ENCODE measurements at regions not wholly inside any gene's neighbourhood (a gene's known extent, or its start where the extent isn't known, plus 50 kb on each side); places are given as distances from the start of the nearest gene placed in this dataset.

- Histone ChIP-seq H3K9me3 (ENCODE audit: low read depth) (no peaks in the 10 kb centered on the region), H3K4me2 (no peak overlapping the region), H3K79me2 (peaks cover 32% of the 10 kb centered on the region), H3K9me2 (replicated peaks; ENCODE audit: insufficient read depth) (no peaks in the 10 kb centered on the region), H3K4me3 (no peak overlapping the region), H3K27ac (no peak overlapping the region), H4K20me1 (ENCODE audit: insufficient read depth, poor library complexity, severe bottlenecking) (no peaks in the 10 kb centered on the region), H3K4me1 (ENCODE audit: insufficient read depth) (peaks cover 6% of the 10 kb centered on the region), H3K27me3 (no peaks in the 10 kb centered on the region), H3K36me3 (replicated peaks; ENCODE audit: insufficient read depth, low read depth) (no peaks in the 10 kb centered on the region), H2AFZ (no peak overlapping the region)
- TF ChIP-seq EZH2phosphoT487 (IDR thresholded peaks at IDR 0.05; ENCODE audit: low read depth, severe bottlenecking, unreplicated experiment) = no peak
- no peak for TF ChIP-seq EZH2 (IDR thresholded peaks at IDR 0.05; ENCODE audit: borderline replicate concordance)
- WGBS (ENCODE audit: low lambda C conversion rate, missing lambda C conversion rate) = 72% methylated on average over 4 of the region's 4 CpGs
- no peak for DNase-seq (ENCODE audit: low spot score)
Measured at GRCh38 chr13:74017301-74018061, 116.7 kb downstream of the KLF12 start.

- no peak overlapping the region for H3K4me2 ChIP-seq
- TF ChIP-seq EZH2phosphoT487 (IDR thresholded peaks at IDR 0.05; ENCODE audit: low read depth, severe bottlenecking, unreplicated experiment) (no peak), CTCF (IDR thresholded peaks at IDR 0.05; ENCODE audit: poor library complexity) (no peak), EZH2 (IDR thresholded peaks at IDR 0.05; ENCODE audit: borderline replicate concordance) (no peak)
- WGBS (ENCODE audit: low lambda C conversion rate, missing lambda C conversion rate) = 94% methylated on average over 4 of the region's 4 CpGs
- peaks cover 39% of the 10 kb centered on the region for H3K79me2 ChIP-seq
- no peaks in the 10 kb centered on the region for H3K9me3 ChIP-seq (ENCODE audit: low read depth)
- no peaks in the 10 kb centered on the region for H4K20me1 ChIP-seq (ENCODE audit: insufficient read depth, poor library complexity, severe bottlenecking)
- no peak overlapping the region for H3K27ac ChIP-seq
- no peak for DNase-seq (ENCODE audit: low spot score)
- H3K36me3 ChIP-seq (replicated peaks; ENCODE audit: insufficient read depth, low read depth) = no peaks in the 10 kb centered on the region
- H3K4me1 ChIP-seq (ENCODE audit: insufficient read depth) = no peaks in the 10 kb centered on the region
- H3K27me3 ChIP-seq = no peaks in the 10 kb centered on the region
- no peaks in the 10 kb centered on the region for H3K9me2 ChIP-seq (replicated peaks; ENCODE audit: insufficient read depth)
- no peak overlapping the region for H2AFZ ChIP-seq
- no peak overlapping the region for H3K4me3 ChIP-seq
Measured at GRCh38 chr13:74015137-74015536, 119.1 kb downstream of the KLF12 start.

- Histone ChIP-seq H3K4me1 (ENCODE audit: insufficient read depth) (peaks cover 7% of the 10 kb centered on the region), H3K4me3 (no peak overlapping the region), H3K27ac (peak overlapping the region; percentile 36), H4K20me1 (ENCODE audit: insufficient read depth, poor library complexity, severe bottlenecking) (no peaks in the 10 kb centered on the region), H3K4me2 (peak overlapping the region; percentile 4), H3K79me2 (peaks cover 16% of the 10 kb centered on the region), H3K9me2 (replicated peaks; ENCODE audit: insufficient read depth) (no peaks in the 10 kb centered on the region), H3K9me3 (ENCODE audit: low read depth) (no peaks in the 10 kb centered on the region), H3K27me3 (no peaks in the 10 kb centered on the region), H3K36me3 (replicated peaks; ENCODE audit: insufficient read depth, low read depth) (no peaks in the 10 kb centered on the region), H2AFZ (no peak overlapping the region)
- TF ChIP-seq EZH2phosphoT487 (IDR thresholded peaks at IDR 0.05; ENCODE audit: low read depth, severe bottlenecking, unreplicated experiment) (no peak), CTCF (IDR thresholded peaks at IDR 0.05; ENCODE audit: poor library complexity) (no peak), EZH2 (IDR thresholded peaks at IDR 0.05; ENCODE audit: borderline replicate concordance) (no peak)
- WGBS (ENCODE audit: low lambda C conversion rate, missing lambda C conversion rate) = 82% methylated on average over 4 of the region's 4 CpGs
- no peak for DNase-seq (ENCODE audit: low spot score)
Measured at GRCh38 chr13:74009100-74009668, 125.0 kb downstream of the KLF12 start.

- Histone ChIP-seq H3K27me3 (no peaks in the 10 kb centered on the region), H3K9me2 (replicated peaks; ENCODE audit: insufficient read depth) (no peaks in the 10 kb centered on the region), H3K79me2 (peaks cover 5% of the 10 kb centered on the region), H3K9me3 (ENCODE audit: low read depth) (no peaks in the 10 kb centered on the region), H3K27ac (no peak overlapping the region), H3K36me3 (replicated peaks; ENCODE audit: insufficient read depth, low read depth) (no peaks in the 10 kb centered on the region), H3K4me3 (no peak overlapping the region), H4K20me1 (ENCODE audit: insufficient read depth, poor library complexity, severe bottlenecking) (no peaks in the 10 kb centered on the region), H3K4me2 (no peak overlapping the region), H3K4me1 (ENCODE audit: insufficient read depth) (peaks cover 7% of the 10 kb centered on the region), H2AFZ (no peak overlapping the region)
- WGBS (ENCODE audit: low lambda C conversion rate, missing lambda C conversion rate) = 88% methylated on average over 3 of the region's 3 CpGs
- DNase-seq (ENCODE audit: low spot score) = no peak
- no peak for TF ChIP-seq CTCF (IDR thresholded peaks at IDR 0.05; ENCODE audit: poor library complexity)
- no peak for TF ChIP-seq EZH2 (IDR thresholded peaks at IDR 0.05; ENCODE audit: borderline replicate concordance)
- no peak for TF ChIP-seq EZH2phosphoT487 (IDR thresholded peaks at IDR 0.05; ENCODE audit: low read depth, severe bottlenecking, unreplicated experiment)
Measured at GRCh38 chr13:74006666-74007065, 127.5 kb downstream of the KLF12 start.

Data from hepatocyte (in vitro differentiated cells).